KMS-11 (cell line): ENCODE measurements at regions not wholly inside any gene's neighbourhood (a gene's known extent, or its start where the extent isn't known, plus 50 kb on each side); places are given as distances from the start of the nearest gene placed in this dataset.
"Not testable (repeated sequence)": the region's sequence is repeated elsewhere in the genome, so short reads cannot be mapped to it uniquely, and the experiment has no call there.

Source experiments
- H2AFZ ChIP-seq: fragments of 200-600 bp; sonication (generic); 2 replicates; pipeline ENCODE4 v1.6.1; 2016; ENCODE audit warnings: antibody characterized with exemption, mixed run types, low read depth
- H3K27ac ChIP-seq: fragments of 200-600 bp; sonication (generic); 2 replicates; pipeline ENCODE4 v1.6.1; 2016; ENCODE audit warnings: mild to moderate bottlenecking, mixed run types
- H3K27me3 ChIP-seq: fragments of 200-600 bp; sonication (generic); 2 replicates; pipeline ENCODE4 v1.6.1; 2017; ENCODE audit warnings: mild to moderate bottlenecking, low read depth, mixed run types, moderate library complexity; ENCODE audit not compliant: insufficient read depth
- H3K36me3 ChIP-seq: fragments of 200-600 bp; sonication (generic); 2 replicates; pipeline ENCODE4 v1.6.1; 2017; ENCODE audit warnings: mild to moderate bottlenecking, mixed run types; ENCODE audit not compliant: insufficient read depth
- H3K4me1 ChIP-seq: fragments of 200-600 bp; sonication (generic); 2 replicates; pipeline ENCODE4 v1.6.1; 2016; ENCODE audit warnings: mild to moderate bottlenecking, low read depth, mixed run types; ENCODE audit not compliant: poor library complexity, severe bottlenecking
- H3K4me2 ChIP-seq: fragments of 200-600 bp; sonication (generic); 2 replicates; pipeline ENCODE4 v1.7.0; 2016; ENCODE audit warnings: mild to moderate bottlenecking, mixed run types
- H3K4me3 ChIP-seq: fragments of 200-600 bp; sonication (generic); IDR thresholded peaks from 2 replicates; pipeline ENCODE4 v1.6.1; 2017; ENCODE audit warnings: low read depth, low read length, mixed read lengths; ENCODE audit not compliant: insufficient read depth
- H3K79me2 ChIP-seq: fragments of 200-600 bp; sonication (generic); 2 replicates; pipeline ENCODE4 v1.6.1; 2016; ENCODE audit warnings: low read depth, mixed run types; ENCODE audit not compliant: insufficient read depth
- H3K9ac ChIP-seq: fragments of 200-600 bp; sonication (generic); 2 replicates; pipeline ENCODE4 v1.6.1; 2016; ENCODE audit warnings: mild to moderate bottlenecking, mixed run types
- H4K20me1 ChIP-seq: fragments of 200-600 bp; sonication (generic); 2 replicates; pipeline ENCODE4 v1.6.1; 2016; ENCODE audit warnings: mild to moderate bottlenecking, mixed run types; ENCODE audit not compliant: insufficient read depth
- CTCF ChIP-seq: fragments of 200-600 bp; sonication (generic); conservative IDR thresholded peaks from 2 replicates; pipeline ENCODE4 v1.6.1; 2017; ENCODE audit warnings: low read depth, mild to moderate bottlenecking, antibody characterized with exemption, low read length, moderate library complexity, mixed read lengths

DNA sequence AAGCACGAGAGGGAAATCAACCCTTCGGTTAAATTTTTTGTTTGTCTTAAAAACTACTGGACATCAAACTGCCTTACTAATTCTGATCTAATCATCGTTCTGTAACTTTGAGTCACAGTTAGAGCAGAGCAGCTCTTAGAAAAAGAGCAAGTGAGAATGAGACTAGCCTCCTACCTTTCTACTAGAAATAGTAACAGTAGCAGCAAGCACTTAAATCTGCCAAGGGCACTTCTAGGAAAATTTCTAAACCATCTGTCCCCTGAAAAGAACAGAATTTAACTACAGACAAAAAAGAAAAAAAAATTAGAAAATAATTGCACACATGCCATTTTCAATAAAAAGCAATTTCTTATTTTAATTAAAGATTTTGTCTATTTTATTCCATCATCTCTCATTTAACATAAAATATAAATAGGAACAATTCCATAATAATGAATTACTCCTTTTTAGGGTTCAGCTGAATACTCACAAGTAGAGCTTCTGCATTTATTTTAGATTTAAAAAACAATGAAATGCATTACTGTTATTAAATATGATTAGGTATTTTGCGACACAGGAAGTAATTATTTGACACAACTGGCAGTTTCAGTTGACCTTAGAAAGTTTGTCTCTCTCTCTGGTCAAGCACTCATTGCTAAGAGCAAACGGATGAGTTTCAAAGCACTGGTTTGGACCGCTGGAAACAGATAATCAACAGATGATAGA lies 250.8 kb upstream of the SOX9 start:
- Histone ChIP-seq H3K27me3 (no peaks in the 10 kb centered on the region), H3K9ac (no peak overlapping the region)
- TF ChIP-seq CTCF, result no peak

GRCh38 chr17:71870546-71870862 lies 250.3 kb upstream of the SOX9 start:
- Histone ChIP-seq H3K9ac (no peak overlapping the region), H4K20me1 (no peaks in the 10 kb centered on the region), H3K79me2 (no peaks in the 10 kb centered on the region), H3K4me1 (no peaks in the 10 kb centered on the region), H3K4me2 (no peak overlapping the region), H3K36me3 (no peaks in the 10 kb centered on the region), H3K27ac (no peak overlapping the region), H3K4me3 (no peak overlapping the region), H3K27me3 (no peaks in the 10 kb centered on the region), H2AFZ (no peak overlapping the region)
- no peak for TF ChIP-seq CTCF

More for the DNA sequence above, 250.8 kb upstream of the SOX9 start:
- Histone ChIP-seq H3K36me3 (no peaks in the 10 kb centered on the region), H4K20me1 (no peaks in the 10 kb centered on the region), H3K4me2 (no peak overlapping the region), H3K27ac (no peak overlapping the region), H3K4me3 (no peak overlapping the region), H3K4me1 (no peaks in the 10 kb centered on the region), H3K79me2 (no peaks in the 10 kb centered on the region), H2AFZ (no peak overlapping the region)

- no peaks in the 10 kb centered on the region for H3K36me3 ChIP-seq
- H3K4me3 ChIP-seq, result no peak overlapping the region
- no peaks in the 10 kb centered on the region for H3K27me3 ChIP-seq
- H3K9ac ChIP-seq, result no peak overlapping the region
- no peaks in the 10 kb centered on the region for H3K4me1 ChIP-seq
- H2AFZ ChIP-seq, result no peak overlapping the region
- H3K27ac ChIP-seq, result no peak overlapping the region
- no peaks in the 10 kb centered on the region for H3K79me2 ChIP-seq
- H3K4me2 ChIP-seq, result no peak overlapping the region
- no peak for TF ChIP-seq CTCF
- no peaks in the 10 kb centered on the region for H4K20me1 ChIP-seq
Measured at GRCh38 chr17:71872843-71873485, 247.9 kb upstream of the SOX9 start.

- H3K27me3 ChIP-seq, H3K4me1 ChIP-seq, H3K79me2 ChIP-seq, H4K20me1 ChIP-seq, H3K9ac ChIP-seq, H3K27ac ChIP-seq, H3K36me3 ChIP-seq, H3K4me3 ChIP-seq, H3K4me2 ChIP-seq, H2AFZ ChIP-seq: not testable (repeated sequence)
Measured at GRCh38 chr17:71874773-71875172, 246.0 kb upstream of the SOX9 start.

DNA sequence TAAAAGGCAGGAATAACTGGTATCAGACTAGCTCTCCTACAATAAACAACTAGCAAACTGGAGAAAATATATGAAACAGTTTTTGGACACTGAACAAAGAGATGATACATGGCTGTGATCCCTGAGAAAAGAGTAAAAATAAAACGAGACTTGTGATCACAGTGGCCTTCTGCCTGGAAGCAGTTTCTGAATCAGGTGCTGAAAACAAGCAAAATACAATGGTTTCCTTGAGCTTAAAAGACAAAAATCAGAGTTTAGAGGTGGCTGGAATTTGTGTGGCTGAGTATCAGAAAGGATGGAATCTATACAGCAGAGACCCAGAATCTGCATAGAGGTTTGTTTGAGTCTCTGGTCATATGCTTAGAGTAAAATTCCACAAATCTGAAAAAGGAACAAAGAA lies 242.5 kb upstream of the SOX9 start:
- Histone ChIP-seq H3K27me3 (no peaks in the 10 kb centered on the region), H3K9ac (no peak overlapping the region), H3K4me3 (no peak overlapping the region), H3K79me2 (no peaks in the 10 kb centered on the region), H3K27ac (no peak overlapping the region), H2AFZ (no peak overlapping the region), H4K20me1 (no peaks in the 10 kb centered on the region), H3K4me2 (no peak overlapping the region), H3K36me3 (no peaks in the 10 kb centered on the region), H3K4me1 (no peaks in the 10 kb centered on the region)
- TF ChIP-seq CTCF, result no peak
